HG03135 (cell line): ENCODE measurements at regions not wholly inside any gene's neighbourhood (a gene's known extent, or its start where the extent isn't known, plus 50 kb on each side); places are given as distances from the start of the nearest gene placed in this dataset.

Experiments used
- ATAC-seq: cut with Tn5 transposase; IDR thresholded peaks from one replicate; pipeline ENCODE4 v1.9.1; 2021; ENCODE audit warnings: mild to moderate bottlenecking, moderate library complexity; ENCODE audit not compliant: unreplicated experiment

GRCh38 chr6:43877036-43877435 lies 107.0 kb downstream of the VEGFA start:
- no peak for ATAC-seq

- ATAC-seq = no peak
Measured at GRCh38 chr6:43876602-43877001, 106.6 kb downstream of the VEGFA start.

GRCh38 chr6:43875849-43876572 lies 106.0 kb downstream of the VEGFA start:
- ATAC-seq = no peak

GRCh38 chr6:43874814-43875590 lies 105.0 kb downstream of the VEGFA start:
- ATAC-seq = no peak

GRCh38 chr6:43873806-43874714 lies 104.0 kb downstream of the VEGFA start:
- no peak for ATAC-seq

- no peak for ATAC-seq
Measured at GRCh38 chr6:43871933-43872332, 101.9 kb downstream of the VEGFA start.

GRCh38 chr6:43871284-43871683 lies 101.3 kb downstream of the VEGFA start:
- no peak for ATAC-seq

- no peak for ATAC-seq
Measured at GRCh38 chr6:43870660-43871061, 100.7 kb downstream of the VEGFA start.

GRCh38 chr6:43869792-43870659 lies 100.0 kb downstream of the VEGFA start:
- ATAC-seq = no peak

- ATAC-seq = no peak
Measured at GRCh38 chr6:43869079-43869710, 99.2 kb downstream of the VEGFA start.

GRCh38 chr6:43868467-43868866 lies 98.5 kb downstream of the VEGFA start:
- ATAC-seq = no peak

GRCh38 chr6:43867996-43868395 lies 98.0 kb downstream of the VEGFA start:
- no peak for ATAC-seq

- ATAC-seq = no peak
Measured at GRCh38 chr6:43867246-43867645, 97.2 kb downstream of the VEGFA start.

GRCh38 chr6:43865932-43866645 lies 96.1 kb downstream of the VEGFA start:
- ATAC-seq = no peak

- ATAC-seq = no peak
Measured at GRCh38 chr6:43865086-43865485, 95.1 kb downstream of the VEGFA start.

GRCh38 chr6:43862925-43863324 lies 92.9 kb downstream of the VEGFA start:
- ATAC-seq = no peak

GRCh38 chr6:43861212-43861894 lies 91.3 kb downstream of the VEGFA start:
- ATAC-seq = no peak

- no peak for ATAC-seq
Measured at GRCh38 chr6:43860285-43860684, 90.3 kb downstream of the VEGFA start.

- no peak for ATAC-seq
Measured at GRCh38 chr6:43859213-43859612, 89.2 kb downstream of the VEGFA start.
